CD4-positive, alpha-beta memory T cell (primary cell): ENCODE measurements at regions not wholly inside any gene's neighbourhood (a gene's known extent, or its start where the extent isn't known, plus 50 kb on each side); places are given as distances from the start of the nearest gene placed in this dataset.

Experiments used
- CTCF ChIA-PET: fragments of 350-600 bp; sonication (Branson Sonifier 250); formaldehyde crosslinking; loops from one replicate; lab custom pipeline; 2021; ENCODE audit warnings: inconsistent platforms; ENCODE audit not compliant: partially characterized antibody; lab: Charles Lee
- POLR2A ChIA-PET: fragments of 350-600 bp; sonication (Branson Sonifier 250); formaldehyde crosslinking; loops from one replicate; lab custom pipeline; 2021; ENCODE audit not compliant: partially characterized antibody; lab: Charles Lee
- DNase-seq, 5 donors: peaks; one replicate each; pipeline versions ENCODE4 v3.0.0 to v3.0.0-alpha.2; 2020 to 2022; ENCODE audit warnings: mixed read lengths in 1 of 5
- H3K27ac ChIP-seq: one replicate; pipeline ENCODE4 v1.7.0; 2013; ENCODE audit warnings: low read depth, low read length
- H3K27me3 ChIP-seq: 2 replicates; pipeline ENCODE4 v1.7.0; 2013; ENCODE audit warnings: mild to moderate bottlenecking, low read length, moderate library complexity; ENCODE audit not compliant: insufficient read depth
- H3K36me3 ChIP-seq: 2 replicates; pipeline ENCODE4 v1.7.0; 2013; ENCODE audit warnings: mild to moderate bottlenecking, low read length, moderate library complexity; ENCODE audit not compliant: insufficient read depth
- H3K4me1 ChIP-seq: 2 replicates; pipeline ENCODE4 v1.7.0; 2013; ENCODE audit warnings: mild to moderate bottlenecking, low read length, moderate library complexity; ENCODE audit not compliant: insufficient read depth
- H3K4me3 ChIP-seq, 2 donors: one replicate each; pipeline ENCODE4 v1.7.0; 2013; ENCODE audit warnings: low read length in 2 of 2, mild to moderate bottlenecking in 1 of 2
- H3K9me3 ChIP-seq, 2 donors: one replicate each; pipeline ENCODE4 v1.7.0; 2013; ENCODE audit warnings: low read length in 2 of 2, control low read depth in 1 of 2; ENCODE audit not compliant: control insufficient read depth in 1 of 2
- H3K27ac Mint-ChIP-seq, 7 donors: one replicate each; pipeline ENCODE4 v1.8.0; 2020 to 2021; ENCODE audit warnings: mixed read lengths in 7 of 7, mild to moderate bottlenecking in 6 of 7, inconsistent platforms in 3 of 7, moderate library complexity in 3 of 7
- H3K27me3 Mint-ChIP-seq, 2 donors: one replicate each; pipeline ENCODE4 v1.8.0; 2020 to 2021; ENCODE audit warnings: mixed read lengths in 2 of 2
- H3K36me3 Mint-ChIP-seq, 2 donors: one replicate each; pipeline ENCODE4 v1.8.0; 2020 to 2021; ENCODE audit warnings: mixed read lengths in 2 of 2, inconsistent platforms in 1 of 2, mild to moderate bottlenecking in 1 of 2
- H3K4me1 Mint-ChIP-seq, 4 donors: one replicate each; pipeline ENCODE4 v1.8.0; 2020 to 2021; ENCODE audit warnings: mixed read lengths in 4 of 4, mild to moderate bottlenecking in 1 of 4
- H3K4me3 Mint-ChIP-seq, 8 donors: one replicate each; pipeline ENCODE4 v1.8.0; 2020 to 2021; ENCODE audit warnings: mixed read lengths in 8 of 8, mild to moderate bottlenecking in 7 of 8, moderate library complexity in 6 of 8, inconsistent platforms in 3 of 8
- H3K9me3 Mint-ChIP-seq, 8 donors: one replicate each; pipeline ENCODE4 v1.8.0; 2020 to 2021; ENCODE audit warnings: mixed read lengths in 8 of 8, mild to moderate bottlenecking in 5 of 8, inconsistent platforms in 3 of 8, moderate library complexity in 1 of 8
- intact Hi-C: fragments of 100-400 bp; cut with micrococcal nuclease; formaldehyde crosslinking; loops from one replicate; pipeline ENCODE4 v1.15.1; 2023

- Histone ChIP-seq H3K27ac (no peak overlapping the region), H3K36me3 (no peaks in the 10 kb centered on the region), H3K27me3 (peaks cover 6% of the 10 kb centered on the region), H3K4me3 (no peak overlapping the region), H3K4me1 (no peaks in the 10 kb centered on the region), H3K9me3 (no peaks in the 10 kb centered on the region)
- intact Hi-C loops: no loop called here
- Mint-ChIP-seq H3K27ac (no peak overlapping the region), H3K4me3 (no peak overlapping the region), H3K27me3 (peaks cover 16 to 17% of the 10 kb centered on the region in 2 donors), H3K9me3 (peaks cover 0 to 8% (median under 1%) of the 10 kb centered on the region in 8 donors), H3K36me3 (no peaks in the 10 kb centered on the region), H3K4me1 (no peaks in the 10 kb centered on the region)
- no peak for DNase-seq
- POLR2A ChIA-PET: no interaction called here
- CTCF ChIA-PET: no interaction called here
Measured at GRCh38 chr17:31704483-31704882, 154.6 kb downstream of the COPRS start.

- ChIA-PET POLR2A (no interaction called here), CTCF (no interaction called here)
- Mint-ChIP-seq H3K9me3 (peaks cover 0 to 8% (median under 1%) of the 10 kb centered on the region in 8 donors), H3K27ac (no peak overlapping the region), H3K36me3 (no peaks in the 10 kb centered on the region), H3K4me3 (no peak overlapping the region), H3K27me3 (peaks cover 16% of the 10 kb centered on the region in 2 donors), H3K4me1 (no peaks in the 10 kb centered on the region)
- Histone ChIP-seq H3K4me1 (no peaks in the 10 kb centered on the region), H3K9me3 (no peaks in the 10 kb centered on the region), H3K4me3 (no peak overlapping the region), H3K27me3 (peaks cover 6% of the 10 kb centered on the region), H3K27ac (no peak overlapping the region), H3K36me3 (no peaks in the 10 kb centered on the region)
- intact Hi-C loops: no loop called here
- no peak for DNase-seq
Measured at GRCh38 chr17:31702041-31702440, 157.0 kb downstream of the COPRS start.

GRCh38 chr17:31700973-31701372 lies 158.1 kb downstream of the COPRS start:
- H3K4me1 Mint-ChIP-seq: no peaks in the 10 kb centered on the region
- no peak overlapping the region for H3K27ac Mint-ChIP-seq
- H3K9me3 Mint-ChIP-seq: peaks cover 0 to 8% (median under 1%) of the 10 kb centered on the region in 8 donors
- no peak overlapping the region for H3K27ac ChIP-seq
- H3K4me3 ChIP-seq: no peak overlapping the region
- peaks cover 12 to 16% of the 10 kb centered on the region in 2 donors for H3K27me3 Mint-ChIP-seq
- CTCF ChIA-PET: no interaction called here
- intact Hi-C loops: no loop called here
- H3K4me3 Mint-ChIP-seq: no peak overlapping the region
- H3K36me3 Mint-ChIP-seq: no peaks in the 10 kb centered on the region
- no peaks in the 10 kb centered on the region for H3K4me1 ChIP-seq
- H3K9me3 ChIP-seq: no peaks in the 10 kb centered on the region
- H3K36me3 ChIP-seq: no peaks in the 10 kb centered on the region
- DNase-seq: no peak
- POLR2A ChIA-PET: no interaction called here
- no peaks in the 10 kb centered on the region for H3K27me3 ChIP-seq

GRCh38 chr17:31699886-31700285 lies 159.2 kb downstream of the COPRS start:
- no peaks in the 10 kb centered on the region for H3K36me3 Mint-ChIP-seq
- H3K4me3 ChIP-seq: no peak overlapping the region
- no peak overlapping the region for H3K27ac Mint-ChIP-seq
- no peaks in the 10 kb centered on the region for H3K9me3 ChIP-seq
- DNase-seq: no peak
- H3K27ac ChIP-seq: no peak overlapping the region
- ChIA-PET CTCF (no interaction called here), POLR2A (no interaction called here)
- no peaks in the 10 kb centered on the region for H3K36me3 ChIP-seq
- H3K27me3 ChIP-seq: no peaks in the 10 kb centered on the region
- peaks cover 7 to 14% of the 10 kb centered on the region in 2 donors for H3K27me3 Mint-ChIP-seq
- H3K4me1 ChIP-seq: no peaks in the 10 kb centered on the region
- intact Hi-C loops: no loop called here
- H3K4me3 Mint-ChIP-seq: no peak overlapping the region
- H3K9me3 Mint-ChIP-seq: peaks cover 0 to 8% (median under 1%) of the 10 kb centered on the region in 8 donors
- no peaks in the 10 kb centered on the region for H3K4me1 Mint-ChIP-seq

GRCh38 chr17:31699281-31699680 lies 159.8 kb downstream of the COPRS start:
- no peak overlapping the region for H3K27ac ChIP-seq
- H3K4me3 ChIP-seq: no peak overlapping the region
- no peak for DNase-seq
- H3K4me3 Mint-ChIP-seq: no peak overlapping the region
- H3K36me3 ChIP-seq: no peaks in the 10 kb centered on the region
- H3K27me3 ChIP-seq: no peaks in the 10 kb centered on the region
- H3K9me3 Mint-ChIP-seq: peaks cover 0 to 8% (median under 1%) of the 10 kb centered on the region in 8 donors
- CTCF ChIA-PET: no interaction called here
- intact Hi-C loops: no loop called here
- H3K36me3 Mint-ChIP-seq: no peaks in the 10 kb centered on the region
- H3K27ac Mint-ChIP-seq: no peak overlapping the region
- no peaks in the 10 kb centered on the region for H3K4me1 Mint-ChIP-seq
- H3K4me1 ChIP-seq: no peaks in the 10 kb centered on the region
- H3K27me3 Mint-ChIP-seq: peaks cover 7 to 13% of the 10 kb centered on the region in 2 donors
- no peaks in the 10 kb centered on the region for H3K9me3 ChIP-seq
- POLR2A ChIA-PET: no interaction called here

- Histone ChIP-seq H3K27ac (no peak overlapping the region), H3K9me3 (no peaks in the 10 kb centered on the region), H3K4me3 (no peak overlapping the region), H3K4me1 (no peaks in the 10 kb centered on the region), H3K27me3 (no peaks in the 10 kb centered on the region), H3K36me3 (no peaks in the 10 kb centered on the region)
- DNase-seq: no peak
- no peaks in the 10 kb centered on the region for H3K4me1 Mint-ChIP-seq
- no peaks in the 10 kb centered on the region for H3K36me3 Mint-ChIP-seq
- CTCF ChIA-PET: no interaction called here
- intact Hi-C loops: no loop called here
- peaks cover 5 to 9% of the 10 kb centered on the region in 2 donors for H3K27me3 Mint-ChIP-seq
- no peak overlapping the region for H3K4me3 Mint-ChIP-seq
- POLR2A ChIA-PET: no interaction called here
- peaks cover 0 to 6% (median under 1%) of the 10 kb centered on the region in 8 donors for H3K9me3 Mint-ChIP-seq
- no peak overlapping the region for H3K27ac Mint-ChIP-seq
Measured at GRCh38 chr17:31698751-31699150, 160.3 kb downstream of the COPRS start.

- ChIA-PET CTCF (no interaction called here), POLR2A (no interaction called here)
- no peak overlapping the region for H3K4me3 Mint-ChIP-seq
- Histone ChIP-seq H3K9me3 (no peaks in the 10 kb centered on the region), H3K4me3 (no peak overlapping the region), H3K27me3 (no peaks in the 10 kb centered on the region), H3K4me1 (no peaks in the 10 kb centered on the region), H3K36me3 (no peaks in the 10 kb centered on the region), H3K27ac (no peak overlapping the region)
- H3K27ac Mint-ChIP-seq: no peak overlapping the region
- peaks cover 4 to 6% of the 10 kb centered on the region in 2 donors for H3K27me3 Mint-ChIP-seq
- H3K4me1 Mint-ChIP-seq: no peaks in the 10 kb centered on the region
- intact Hi-C loops: no loop called here
- peaks cover 0 to 3% (median 0%) of the 10 kb centered on the region in 8 donors for H3K9me3 Mint-ChIP-seq
- DNase-seq: no peak
- no peaks in the 10 kb centered on the region for H3K36me3 Mint-ChIP-seq
Measured at GRCh38 chr17:31697838-31698237, 161.2 kb downstream of the COPRS start.
